A673 (cell line): ENCODE measurements at regions not wholly inside any gene's neighbourhood (a gene's known extent, or its start where the extent isn't known, plus 50 kb on each side); places are given as distances from the start of the nearest gene placed in this dataset.

Experiments used
- EZH2 ChIP-seq: fragments of 200-600 bp; sonication (generic); IDR thresholded peaks from 2 replicates; pipeline ENCODE4 v1.6.1; 2017; ENCODE audit warnings: borderline replicate concordance, low read depth, mild to moderate bottlenecking, mixed read lengths, antibody characterized with exemption, low read length; ENCODE audit not compliant: poor library complexity, severe bottlenecking
- TF ChIP-seq, protein P1 (sequence below): fragments of 300-800, 200-600 bp; sonication (generic); conservative IDR thresholded peaks from 2 replicates; pipeline ENCODE4 v1.5.1; 2017; ENCODE audit warnings: low read depth, mild to moderate bottlenecking, antibody characterized with exemption, low read length, moderate library complexity, mixed read lengths

DNA sequence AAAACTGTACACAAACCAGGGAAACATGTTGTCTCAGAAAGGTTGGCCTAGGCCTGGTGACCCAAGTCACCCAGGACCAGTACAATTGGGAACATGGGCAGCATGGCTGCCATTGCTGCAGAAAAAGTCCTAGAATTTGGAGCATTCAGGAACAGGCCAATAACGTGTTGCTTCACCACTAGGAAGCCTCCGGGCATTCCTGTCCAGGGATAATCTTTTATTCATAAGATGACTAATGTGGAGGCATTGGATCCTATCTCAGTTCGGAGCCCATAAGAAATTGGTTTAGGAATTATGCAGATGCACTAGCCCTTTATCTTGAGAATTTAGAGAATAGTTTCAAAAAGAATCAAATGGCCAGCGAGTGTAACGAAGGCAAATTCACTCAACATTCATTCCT is 242.8 kb upstream of the NDST4 start:
- TF ChIP-seq, protein P1, sequence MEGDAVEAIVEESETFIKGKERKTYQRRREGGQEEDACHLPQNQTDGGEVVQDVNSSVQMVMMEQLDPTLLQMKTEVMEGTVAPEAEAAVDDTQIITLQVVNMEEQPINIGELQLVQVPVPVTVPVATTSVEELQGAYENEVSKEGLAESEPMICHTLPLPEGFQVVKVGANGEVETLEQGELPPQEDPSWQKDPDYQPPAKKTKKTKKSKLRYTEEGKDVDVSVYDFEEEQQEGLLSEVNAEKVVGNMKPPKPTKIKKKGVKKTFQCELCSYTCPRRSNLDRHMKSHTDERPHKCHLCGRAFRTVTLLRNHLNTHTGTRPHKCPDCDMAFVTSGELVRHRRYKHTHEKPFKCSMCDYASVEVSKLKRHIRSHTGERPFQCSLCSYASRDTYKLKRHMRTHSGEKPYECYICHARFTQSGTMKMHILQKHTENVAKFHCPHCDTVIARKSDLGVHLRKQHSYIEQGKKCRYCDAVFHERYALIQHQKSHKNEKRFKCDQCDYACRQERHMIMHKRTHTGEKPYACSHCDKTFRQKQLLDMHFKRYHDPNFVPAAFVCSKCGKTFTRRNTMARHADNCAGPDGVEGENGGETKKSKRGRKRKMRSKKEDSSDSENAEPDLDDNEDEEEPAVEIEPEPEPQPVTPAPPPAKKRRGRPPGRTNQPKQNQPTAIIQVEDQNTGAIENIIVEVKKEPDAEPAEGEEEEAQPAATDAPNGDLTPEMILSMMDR: no peak
- TF ChIP-seq EZH2: no peak
